Amniotic epithelial cell (primary cell): ENCODE measurements at regions not wholly inside any gene's neighbourhood (a gene's known extent, or its start where the extent isn't known, plus 50 kb on each side); places are given as distances from the start of the nearest gene placed in this dataset.

Experiments used
- DNase-seq: peaks from one replicate; pipeline ENCODE4 v3.0.0-alpha.2; 2010; ENCODE audit warnings: low read depth

DNA sequence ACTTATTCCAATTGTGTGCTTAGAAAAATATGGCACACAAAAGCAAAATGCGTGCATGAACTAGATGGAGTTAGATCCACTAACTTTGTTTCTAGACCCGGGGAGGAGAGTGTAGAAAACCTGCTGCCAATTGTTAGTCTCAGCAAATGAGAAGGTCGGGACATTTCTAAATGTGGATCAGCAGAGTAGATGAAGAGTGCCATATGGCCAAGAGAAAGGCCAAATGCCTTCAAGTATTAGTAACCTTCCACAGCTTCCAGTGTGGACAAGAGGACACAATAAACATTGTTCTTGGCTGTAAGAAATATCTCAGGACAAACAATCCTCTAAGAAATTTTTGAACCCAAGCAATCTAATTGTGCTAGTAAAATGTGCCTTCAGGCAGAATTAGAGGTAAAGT, 690.3 kb downstream of the REEP3 start:
- no peak for DNase-seq

DNA sequence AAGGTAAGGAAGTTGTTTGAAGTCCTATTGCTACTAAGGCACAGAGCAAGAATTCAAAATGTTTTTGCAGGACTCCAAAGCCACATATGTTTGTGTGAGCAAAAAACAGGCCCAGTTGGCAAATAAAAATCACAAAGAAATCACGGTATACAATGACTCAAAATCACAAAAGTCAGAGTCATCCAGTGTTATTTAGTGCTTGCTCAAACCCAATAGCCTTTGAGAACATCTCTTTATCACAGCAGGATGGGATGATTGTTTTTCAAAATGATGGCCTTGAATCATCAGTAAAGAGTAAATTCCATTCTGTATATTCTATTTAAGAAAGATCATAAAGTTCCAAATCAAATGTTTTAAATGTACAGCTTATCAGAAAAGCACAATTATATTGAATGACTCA, 693.9 kb downstream of the REEP3 start:
- DNase-seq, result no peak

DNA sequence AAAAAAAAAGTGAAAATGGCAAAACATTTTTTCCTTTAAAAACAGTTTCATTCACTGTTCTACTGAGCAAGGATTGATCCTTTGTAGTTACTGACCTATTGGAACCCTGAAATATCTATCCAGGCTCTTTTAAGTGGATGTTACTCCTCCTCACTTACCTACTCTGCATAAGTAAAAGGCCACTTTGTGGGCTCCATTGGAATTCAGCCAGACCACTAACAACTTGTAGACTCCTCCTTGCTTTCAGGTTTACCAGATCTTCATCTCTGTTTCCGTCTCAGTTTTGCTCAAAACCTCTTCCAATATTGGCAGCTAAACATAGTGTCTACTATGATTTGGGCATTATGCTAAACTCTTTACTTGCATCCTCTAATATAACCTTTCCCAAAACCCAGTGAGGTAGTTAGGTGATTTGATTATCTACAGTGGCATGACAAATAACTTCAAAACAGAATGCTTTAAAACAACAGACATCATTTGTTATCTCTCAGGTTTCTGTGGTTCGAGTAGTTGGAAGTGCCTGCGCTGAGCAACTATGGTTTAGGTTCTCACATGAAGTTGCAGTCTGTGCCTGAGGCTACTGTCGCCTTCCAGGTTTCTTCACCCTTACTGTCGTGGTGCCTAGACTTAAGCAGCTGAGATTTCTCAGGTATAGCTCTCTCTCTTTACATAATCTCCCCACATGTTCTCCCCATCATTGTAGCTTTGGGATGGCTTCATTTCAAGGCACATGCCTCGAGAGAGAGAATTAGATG, 698.2 kb downstream of the REEP3 start:
- DNase-seq, result no peak

GRCh38 chr10:64234489-64234888, 713.3 kb downstream of the REEP3 start:
- DNase-seq, result no peak

DNA sequence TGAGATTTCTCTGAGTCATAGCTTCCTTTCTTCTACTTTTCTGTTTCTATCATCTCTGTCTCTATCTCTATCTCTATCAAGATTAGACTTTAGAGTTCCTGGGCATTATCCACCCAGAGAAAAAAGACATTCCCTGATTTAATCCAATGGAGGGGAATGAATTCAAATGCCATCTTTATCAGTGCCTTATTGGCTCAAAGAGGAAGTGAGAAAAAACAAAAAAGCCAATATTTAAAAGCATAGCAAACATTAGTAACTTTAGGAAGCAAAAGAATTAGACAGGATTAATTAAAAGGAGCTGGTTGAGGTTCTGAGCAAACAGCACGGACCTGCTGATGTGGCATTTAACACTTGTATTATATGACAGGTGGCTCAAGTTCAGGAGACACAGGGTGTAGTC, 736.5 kb downstream of the REEP3 start:
- DNase-seq, result no peak

GRCh38 chr10:64261092-64261491, 739.9 kb downstream of the REEP3 start:
- no peak for DNase-seq

DNA sequence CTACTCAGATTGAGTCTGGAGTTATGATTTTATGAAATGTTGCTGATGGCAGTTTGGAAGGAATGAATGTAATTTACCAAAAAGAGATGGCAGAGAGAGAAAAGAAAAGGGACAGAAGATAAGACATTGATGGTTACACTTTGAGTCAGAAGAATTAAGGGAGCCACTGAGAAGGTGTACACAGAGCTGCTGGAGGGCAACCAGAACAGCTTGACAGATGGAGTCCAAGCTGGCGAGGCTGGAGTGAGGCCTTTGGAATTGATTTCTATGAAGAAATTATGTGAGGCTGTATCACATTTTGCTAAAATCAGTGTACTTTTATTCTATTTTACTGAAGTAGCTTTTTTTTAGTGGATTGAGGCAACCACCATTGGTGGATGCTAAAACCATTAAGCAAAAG, 740.5 kb downstream of the REEP3 start:
- DNase-seq, result no peak

- no peak for DNase-seq
Observed at GRCh38 chr10:64265961-64266360, 744.8 kb downstream of the REEP3 start.

DNA sequence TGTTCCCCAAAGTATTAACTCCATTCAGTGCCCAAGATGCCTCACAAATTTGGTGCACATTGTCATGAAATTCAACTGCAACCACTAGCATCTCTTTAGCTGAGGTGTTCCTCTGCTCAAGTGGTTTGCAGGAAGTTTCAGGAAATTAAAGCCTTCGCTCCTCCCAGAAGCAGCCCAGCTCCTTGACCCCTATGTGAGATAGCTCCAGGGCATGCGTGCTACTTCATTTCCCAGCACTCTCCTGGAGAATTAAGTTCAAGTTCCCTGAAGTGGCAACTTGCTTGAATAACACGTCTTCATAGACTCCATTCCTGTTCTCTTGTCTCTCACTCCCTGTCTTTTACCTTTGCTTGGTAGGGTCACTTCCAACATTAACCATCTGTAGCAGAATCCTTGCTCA, 750.3 kb downstream of the REEP3 start:
- no peak for DNase-seq

GRCh38 chr10:64271983-64272382, 750.8 kb downstream of the REEP3 start:
- no peak for DNase-seq

GRCh38 chr10:64275001-64275400, 753.8 kb downstream of the REEP3 start:
- no peak for DNase-seq

GRCh38 chr10:64275774-64276173, 754.6 kb downstream of the REEP3 start:
- DNase-seq, result no peak

GRCh38 chr10:64277536-64277935, 756.3 kb downstream of the REEP3 start:
- DNase-seq, result no peak

GRCh38 chr10:64283621-64284020, 762.4 kb downstream of the REEP3 start:
- no peak for DNase-seq

GRCh38 chr10:64286533-64286932, 765.3 kb downstream of the REEP3 start:
- no peak for DNase-seq

DNA sequence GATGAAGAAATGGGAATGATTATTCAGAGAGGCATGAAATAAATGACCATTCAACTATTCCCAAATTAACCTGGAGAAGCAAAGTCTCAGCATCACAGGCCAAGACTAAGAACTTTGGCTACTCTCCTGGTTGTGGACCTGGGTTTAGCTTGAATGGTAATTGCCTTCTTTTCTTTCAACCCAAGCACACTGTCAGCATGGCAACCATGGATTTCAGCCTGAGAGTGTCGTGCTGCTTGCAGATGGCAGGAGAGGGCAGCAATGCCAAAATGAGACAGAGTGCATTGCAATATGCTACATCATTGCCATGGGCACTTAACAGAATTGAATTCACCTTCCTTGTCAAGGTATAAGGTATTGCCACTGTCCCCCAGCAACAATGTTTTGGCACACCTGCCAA, 767.2 kb downstream of the REEP3 start:
- no peak for DNase-seq

DNA sequence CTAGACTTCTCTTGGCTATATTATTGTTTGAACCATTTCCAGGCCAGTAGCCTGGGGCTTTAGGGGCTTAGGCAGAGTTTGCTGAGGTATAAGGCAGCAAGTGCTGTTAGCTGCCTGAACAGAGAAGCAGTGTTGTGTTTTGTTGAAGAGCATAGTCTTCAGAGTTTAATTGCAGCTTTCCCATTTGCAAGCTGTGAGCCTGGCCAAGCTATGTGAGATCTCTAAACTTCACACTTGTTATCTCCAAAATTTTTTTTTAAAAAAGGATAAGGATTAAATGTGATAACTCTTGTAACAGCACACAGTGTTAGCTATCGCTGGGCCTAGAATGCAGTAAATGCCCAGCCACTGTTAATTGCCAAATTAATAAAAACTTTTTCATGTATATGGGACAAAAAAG, 782.4 kb downstream of the REEP3 start:
- no peak for DNase-seq

DNA sequence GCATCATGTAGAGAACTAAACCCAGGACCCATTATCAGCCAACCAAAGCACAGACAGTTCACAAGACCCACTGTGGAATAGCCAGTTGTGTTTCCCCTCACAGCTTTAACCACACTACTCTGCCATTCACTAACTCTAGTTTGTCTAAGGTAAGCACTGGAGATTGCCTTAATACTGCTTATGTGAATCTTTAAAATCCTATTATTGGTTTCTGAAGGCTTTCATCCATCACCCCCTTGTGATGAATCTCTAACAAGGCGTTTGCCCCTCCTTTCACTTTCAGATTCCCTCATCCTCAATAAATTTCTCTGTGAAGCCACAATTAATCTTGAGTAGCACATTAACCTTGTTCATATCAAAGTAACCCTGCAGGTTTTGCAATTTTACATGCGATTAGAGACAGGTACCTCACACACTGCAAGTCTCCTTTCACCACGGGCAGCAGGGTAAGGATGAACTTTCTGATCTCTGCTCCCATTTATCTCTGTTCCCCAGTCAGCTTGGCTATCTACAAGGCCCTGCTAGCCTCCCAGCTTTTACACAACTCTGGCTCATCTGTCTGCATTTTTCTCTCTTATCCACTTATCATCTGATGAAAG, 785.6 kb downstream of the REEP3 start:
- no peak for DNase-seq

GRCh38 chr10:64312876-64313275, 791.7 kb downstream of the REEP3 start:
- DNase-seq, result no peak

- no peak for DNase-seq
Observed at GRCh38 chr10:64313967-64314366, 792.8 kb downstream of the REEP3 start.

DNA sequence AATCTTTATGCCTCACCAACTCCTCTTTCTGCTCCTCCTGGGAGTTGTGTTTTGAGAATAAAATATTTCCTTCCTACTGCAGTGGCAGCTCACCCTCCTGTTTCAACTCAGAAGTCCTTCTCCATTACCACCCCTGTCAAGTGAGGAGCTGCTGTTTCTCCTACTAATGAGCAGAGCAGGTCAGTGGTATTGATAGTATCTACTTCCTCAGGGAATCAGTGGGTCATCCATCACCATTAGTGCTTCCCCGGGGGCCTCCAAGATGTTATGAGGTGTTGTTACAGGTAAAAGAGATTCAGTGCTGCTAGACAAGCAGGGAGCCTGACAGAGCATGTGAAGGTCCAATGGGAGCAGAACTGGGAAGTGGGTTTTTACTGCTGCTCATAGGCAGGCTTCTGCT, 795.2 kb downstream of the REEP3 start:
- DNase-seq, result no peak

- DNase-seq, result no peak
Observed at GRCh38 chr10:64316833-64317232, 795.6 kb downstream of the REEP3 start.

DNA sequence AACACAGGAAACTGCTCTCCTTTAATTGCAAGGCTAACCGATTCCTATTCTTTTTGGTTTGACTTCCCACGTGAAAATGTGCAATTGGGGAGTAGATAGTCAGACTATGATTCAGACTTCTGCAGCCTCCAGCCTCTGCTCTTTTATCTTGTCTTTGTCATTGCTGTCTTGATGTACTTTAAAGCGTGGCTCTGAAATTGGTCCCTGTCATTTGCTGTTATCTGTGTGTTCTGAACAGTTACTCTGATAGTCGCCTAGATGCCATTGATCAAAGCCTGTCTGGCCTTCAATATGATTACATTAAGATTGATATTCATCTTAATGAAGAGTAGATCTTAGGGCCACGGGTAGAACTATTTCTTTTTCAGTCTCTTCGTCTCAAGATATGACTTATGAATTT, 799.2 kb downstream of the REEP3 start:
- no peak for DNase-seq

DNA sequence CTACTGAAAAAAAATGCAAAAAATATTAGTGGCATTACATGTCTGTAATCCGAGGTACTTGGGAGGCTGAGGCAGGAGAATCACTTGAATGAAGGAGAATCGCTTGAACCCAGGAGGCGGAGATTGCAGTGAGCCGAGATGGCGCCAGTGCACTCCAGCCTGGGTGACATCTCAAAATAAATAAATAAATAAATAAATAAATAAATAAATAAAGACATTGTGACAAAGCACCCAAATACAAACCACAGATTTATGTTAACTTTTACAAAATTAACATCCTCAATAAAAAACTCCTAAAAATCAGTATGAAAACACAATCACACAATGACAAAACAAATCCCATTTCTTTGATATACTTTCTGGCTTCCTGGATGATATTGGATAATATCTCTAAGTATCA, 808.3 kb downstream of the REEP3 start:
- no peak for DNase-seq
